GM19035 (cell line): ENCODE measurements at regions not wholly inside any gene's neighbourhood (a gene's known extent, or its start where the extent isn't known, plus 50 kb on each side); places are given as distances from the start of the nearest gene placed in this dataset.
"Not testable (repeated sequence)": the region's sequence is repeated elsewhere in the genome, so short reads cannot be mapped to it uniquely, and the experiment has no call there.

Experiments used
- ATAC-seq: cut with Tn5 transposase; IDR thresholded peaks from one replicate; pipeline ENCODE4 v1.9.1; 2021; ENCODE audit not compliant: unreplicated experiment

GRCh38 chr21:35754583-35754982 lies 305.7 kb downstream of the SETD4 start:
- ATAC-seq, result no peak

GRCh38 chr21:35753308-35753707 lies 307.0 kb downstream of the SETD4 start:
- ATAC-seq, result no peak

GRCh38 chr21:35751171-35751570 lies 309.2 kb downstream of the SETD4 start:
- no peak for ATAC-seq

- no peak for ATAC-seq
These were observed 310.4 kb downstream of the SETD4 start for GRCh38 chr21:35749904-35750303.

- no peak for ATAC-seq
These were observed 311.5 kb downstream of the SETD4 start for GRCh38 chr21:35748678-35749314.

- no peak for ATAC-seq
These were observed 316.8 kb downstream of the SETD4 start for GRCh38 chr21:35743571-35743970.

- ATAC-seq, result no peak
These were observed 321.9 kb downstream of the SETD4 start for GRCh38 chr21:35738347-35738961.

- ATAC-seq, result no peak
These were observed 322.4 kb downstream of the SETD4 start for GRCh38 chr21:35737899-35738346.

GRCh38 chr21:35737449-35737848 lies 322.9 kb downstream of the SETD4 start:
- ATAC-seq, result no peak

- ATAC-seq, result no peak
These were observed 327.5 kb downstream of the SETD4 start for GRCh38 chr21:35732788-35733187.

- no peak for ATAC-seq
These were observed 330.0 kb downstream of the SETD4 start for GRCh38 chr21:35730325-35730724.

GRCh38 chr21:35727830-35728229 lies 332.5 kb downstream of the SETD4 start:
- no peak for ATAC-seq

- ATAC-seq, result no peak
These were observed 336.2 kb downstream of the SETD4 start for GRCh38 chr21:35724156-35724555.

GRCh38 chr21:35721701-35722100 lies 338.6 kb downstream of the SETD4 start:
- no peak for ATAC-seq

- ATAC-seq, result no peak
These were observed 340.1 kb downstream of the SETD4 start for GRCh38 chr21:35720208-35720731.

GRCh38 chr21:35719080-35719479 lies 341.2 kb downstream of the SETD4 start:
- ATAC-seq, result no peak

- no peak for ATAC-seq
These were observed 343.3 kb downstream of the SETD4 start for GRCh38 chr21:35716876-35717565.

- ATAC-seq, result no peak
These were observed 346.4 kb downstream of the SETD4 start for GRCh38 chr21:35713914-35714313.

- no peak for ATAC-seq
These were observed 348.7 kb downstream of the SETD4 start for GRCh38 chr21:35711661-35712060.

- ATAC-seq, result no peak
These were observed 349.1 kb downstream of the SETD4 start for GRCh38 chr21:35711213-35711612.

GRCh38 chr21:35709990-35710389 lies 350.3 kb downstream of the SETD4 start:
- not testable (repeated sequence) for ATAC-seq

GRCh38 chr21:35705888-35706287 lies 354.4 kb downstream of the SETD4 start:
- ATAC-seq, result no peak
